ENCODE measurements at regions not wholly inside any gene's neighbourhood (a gene's known extent, or its start where the extent isn't known, plus 50 kb on each side); places are given as distances from the start of the nearest gene placed in this dataset.

DNA sequence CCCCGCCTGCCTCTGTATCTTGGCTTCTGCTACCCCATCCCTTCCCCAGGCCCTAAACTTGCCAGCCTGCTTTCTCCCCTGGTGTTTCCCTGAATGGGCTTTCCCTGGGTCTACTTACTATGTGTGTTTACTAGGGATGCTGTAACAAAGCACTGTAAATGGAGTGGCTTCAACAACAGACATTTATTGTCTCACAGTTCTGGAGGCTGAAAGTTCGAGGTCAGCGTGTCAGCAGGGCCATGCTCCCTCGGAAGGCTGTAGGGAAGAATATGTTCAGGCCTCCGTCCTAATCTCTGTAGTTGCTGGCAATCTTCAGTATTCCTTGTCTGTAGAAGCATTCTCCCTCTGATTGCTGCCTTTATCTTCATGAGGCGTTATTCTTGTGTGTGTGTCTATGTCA lies 113.6 kb downstream of the DDX1 start:
- ChIA-PET CTCF (no interaction called here), POLR2A (no interaction called here)
- Histone ChIP-seq H3K4me3 (no peak overlapping the region), H3K4me2 (no peak overlapping the region), H3K4me1 (0 out of 3 replicates have a peak, but pooled peaks cover 4% of the 10 kb centered on the region), H3K27ac (no peak overlapping the region), H3K9me3 (no peaks in the 10 kb centered on the region)
- 57% methylated on average over 6 of the region's 6 CpGs for WGBS (ENCODE audit: missing lambda C conversion rate)
- no peak for DNase-seq (ENCODE audit: low read depth in 1 of 2, low spot score in 1 of 2)
- TF ChIP-seq JUN (IDR thresholded peaks at IDR 0.05) = no peak
- FAIRE-seq = no peak
- ATAC-seq = no peak

DNA sequence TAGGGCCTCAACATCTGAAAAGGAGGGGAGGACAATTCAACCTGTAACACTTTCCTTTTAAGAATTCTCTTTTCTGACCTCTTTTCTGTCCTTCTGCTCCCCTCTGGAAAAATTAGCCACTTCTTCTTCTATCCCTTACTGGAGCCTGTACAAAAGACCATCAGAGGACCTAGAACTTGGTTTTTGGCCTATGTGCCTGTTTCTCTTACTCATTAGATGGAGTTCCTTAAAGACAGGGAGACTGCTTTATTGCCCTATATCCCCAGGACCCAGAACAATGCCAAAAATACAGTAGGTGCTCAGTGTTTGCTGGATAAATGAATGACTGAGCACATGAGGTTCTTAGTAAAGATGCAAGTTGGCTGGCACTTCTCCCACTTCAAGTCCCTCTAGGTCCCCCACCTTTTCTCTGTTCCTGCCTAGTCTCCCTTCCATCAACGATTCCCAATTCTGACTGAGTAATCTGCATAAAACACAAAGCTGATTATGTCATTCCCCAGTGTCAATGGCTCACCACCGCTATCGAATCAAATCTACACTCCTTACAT lies 114.2 kb downstream of the DDX1 start:
- POLR2A ChIA-PET = no interaction called here
- ATAC-seq (no peak), FAIRE-seq (no peak), DNase-seq (ENCODE audit: low read depth in 1 of 2, low spot score in 1 of 2) (no peak)
- H3K4me1 ChIP-seq = 0 out of 3 replicates have a peak, but pooled peaks cover 4% of the 10 kb centered on the region
- no peak overlapping the region for H3K4me3 ChIP-seq
- H3K9me3 ChIP-seq = no peaks in the 10 kb centered on the region
- CTCF ChIA-PET = no interaction called here
- TF ChIP-seq, protein P1, sequence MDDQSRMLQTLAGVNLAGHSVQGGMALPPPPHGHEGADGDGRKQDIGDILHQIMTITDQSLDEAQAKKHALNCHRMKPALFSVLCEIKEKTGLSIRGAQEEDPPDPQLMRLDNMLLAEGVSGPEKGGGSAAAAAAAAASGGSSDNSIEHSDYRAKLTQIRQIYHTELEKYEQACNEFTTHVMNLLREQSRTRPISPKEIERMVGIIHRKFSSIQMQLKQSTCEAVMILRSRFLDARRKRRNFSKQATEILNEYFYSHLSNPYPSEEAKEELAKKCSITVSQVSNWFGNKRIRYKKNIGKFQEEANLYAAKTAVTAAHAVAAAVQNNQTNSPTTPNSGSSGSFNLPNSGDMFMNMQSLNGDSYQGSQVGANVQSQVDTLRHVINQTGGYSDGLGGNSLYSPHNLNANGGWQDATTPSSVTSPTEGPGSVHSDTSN (IDR thresholded peaks at IDR 0.05) = no peak
- TF ChIP-seq CHD2 (IDR thresholded peaks at IDR 0.05; ENCODE audit: low read length, partially characterized antibody) (no peak), NFE2L2 (conservative IDR thresholded peaks at IDR 0.05; ENCODE audit: low read length) (no peak), POLR2A (IDR thresholded peaks at IDR 0.05; ENCODE audit: low read length) (no peak), TP53 (CRISPR knock-in tag; IDR thresholded peaks at IDR 0.05) (no peak), FOSB (CRISPR knock-in tag; IDR thresholded peaks at IDR 0.05) (no peak), BHLHE40 (IDR thresholded peaks at IDR 0.05; ENCODE audit: low read depth, low read length) (no peak), CEBPB (IDR thresholded peaks at IDR 0.05) (no peak), EHMT2 (IDR thresholded peaks at IDR 0.05; ENCODE audit: low read depth) (no peak), NPAS2 (CRISPR knock-in tag; IDR thresholded peaks at IDR 0.05; ENCODE audit: borderline replicate concordance) (no peak), HOXB13 (CRISPR knock-in tag; IDR thresholded peaks at IDR 0.05; ENCODE audit: low read depth) (no peak), CHD4 (IDR thresholded peaks at IDR 0.05; ENCODE audit: borderline replicate concordance) (no peak)
- TF ChIP-seq, protein P2, sequence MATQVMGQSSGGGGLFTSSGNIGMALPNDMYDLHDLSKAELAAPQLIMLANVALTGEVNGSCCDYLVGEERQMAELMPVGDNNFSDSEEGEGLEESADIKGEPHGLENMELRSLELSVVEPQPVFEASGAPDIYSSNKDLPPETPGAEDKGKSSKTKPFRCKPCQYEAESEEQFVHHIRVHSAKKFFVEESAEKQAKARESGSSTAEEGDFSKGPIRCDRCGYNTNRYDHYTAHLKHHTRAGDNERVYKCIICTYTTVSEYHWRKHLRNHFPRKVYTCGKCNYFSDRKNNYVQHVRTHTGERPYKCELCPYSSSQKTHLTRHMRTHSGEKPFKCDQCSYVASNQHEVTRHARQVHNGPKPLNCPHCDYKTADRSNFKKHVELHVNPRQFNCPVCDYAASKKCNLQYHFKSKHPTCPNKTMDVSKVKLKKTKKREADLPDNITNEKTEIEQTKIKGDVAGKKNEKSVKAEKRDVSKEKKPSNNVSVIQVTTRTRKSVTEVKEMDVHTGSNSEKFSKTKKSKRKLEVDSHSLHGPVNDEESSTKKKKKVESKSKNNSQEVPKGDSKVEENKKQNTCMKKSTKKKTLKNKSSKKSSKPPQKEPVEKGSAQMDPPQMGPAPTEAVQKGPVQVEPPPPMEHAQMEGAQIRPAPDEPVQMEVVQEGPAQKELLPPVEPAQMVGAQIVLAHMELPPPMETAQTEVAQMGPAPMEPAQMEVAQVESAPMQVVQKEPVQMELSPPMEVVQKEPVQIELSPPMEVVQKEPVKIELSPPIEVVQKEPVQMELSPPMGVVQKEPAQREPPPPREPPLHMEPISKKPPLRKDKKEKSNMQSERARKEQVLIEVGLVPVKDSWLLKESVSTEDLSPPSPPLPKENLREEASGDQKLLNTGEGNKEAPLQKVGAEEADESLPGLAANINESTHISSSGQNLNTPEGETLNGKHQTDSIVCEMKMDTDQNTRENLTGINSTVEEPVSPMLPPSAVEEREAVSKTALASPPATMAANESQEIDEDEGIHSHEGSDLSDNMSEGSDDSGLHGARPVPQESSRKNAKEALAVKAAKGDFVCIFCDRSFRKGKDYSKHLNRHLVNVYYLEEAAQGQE (IDR thresholded peaks at IDR 0.05) = no peak
- TF ChIP-seq, protein P3, sequence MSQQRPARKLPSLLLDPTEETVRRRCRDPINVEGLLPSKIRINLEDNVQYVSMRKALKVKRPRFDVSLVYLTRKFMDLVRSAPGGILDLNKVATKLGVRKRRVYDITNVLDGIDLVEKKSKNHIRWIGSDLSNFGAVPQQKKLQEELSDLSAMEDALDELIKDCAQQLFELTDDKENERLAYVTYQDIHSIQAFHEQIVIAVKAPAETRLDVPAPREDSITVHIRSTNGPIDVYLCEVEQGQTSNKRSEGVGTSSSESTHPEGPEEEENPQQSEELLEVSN (IDR thresholded peaks at IDR 0.05; ENCODE audit: borderline replicate concordance, low read depth) = no peak
- TF ChIP-seq, protein P4, sequence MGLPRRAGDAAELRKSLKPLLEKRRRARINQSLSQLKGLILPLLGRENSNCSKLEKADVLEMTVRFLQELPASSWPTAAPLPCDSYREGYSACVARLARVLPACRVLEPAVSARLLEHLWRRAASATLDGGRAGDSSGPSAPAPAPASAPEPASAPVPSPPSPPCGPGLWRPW (IDR thresholded peaks at IDR 0.05) = no peak
- TF ChIP-seq, protein P5, sequence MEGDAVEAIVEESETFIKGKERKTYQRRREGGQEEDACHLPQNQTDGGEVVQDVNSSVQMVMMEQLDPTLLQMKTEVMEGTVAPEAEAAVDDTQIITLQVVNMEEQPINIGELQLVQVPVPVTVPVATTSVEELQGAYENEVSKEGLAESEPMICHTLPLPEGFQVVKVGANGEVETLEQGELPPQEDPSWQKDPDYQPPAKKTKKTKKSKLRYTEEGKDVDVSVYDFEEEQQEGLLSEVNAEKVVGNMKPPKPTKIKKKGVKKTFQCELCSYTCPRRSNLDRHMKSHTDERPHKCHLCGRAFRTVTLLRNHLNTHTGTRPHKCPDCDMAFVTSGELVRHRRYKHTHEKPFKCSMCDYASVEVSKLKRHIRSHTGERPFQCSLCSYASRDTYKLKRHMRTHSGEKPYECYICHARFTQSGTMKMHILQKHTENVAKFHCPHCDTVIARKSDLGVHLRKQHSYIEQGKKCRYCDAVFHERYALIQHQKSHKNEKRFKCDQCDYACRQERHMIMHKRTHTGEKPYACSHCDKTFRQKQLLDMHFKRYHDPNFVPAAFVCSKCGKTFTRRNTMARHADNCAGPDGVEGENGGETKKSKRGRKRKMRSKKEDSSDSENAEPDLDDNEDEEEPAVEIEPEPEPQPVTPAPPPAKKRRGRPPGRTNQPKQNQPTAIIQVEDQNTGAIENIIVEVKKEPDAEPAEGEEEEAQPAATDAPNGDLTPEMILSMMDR (IDR thresholded peaks at IDR 0.05) = no peak
- TF ChIP-seq, protein P6, sequence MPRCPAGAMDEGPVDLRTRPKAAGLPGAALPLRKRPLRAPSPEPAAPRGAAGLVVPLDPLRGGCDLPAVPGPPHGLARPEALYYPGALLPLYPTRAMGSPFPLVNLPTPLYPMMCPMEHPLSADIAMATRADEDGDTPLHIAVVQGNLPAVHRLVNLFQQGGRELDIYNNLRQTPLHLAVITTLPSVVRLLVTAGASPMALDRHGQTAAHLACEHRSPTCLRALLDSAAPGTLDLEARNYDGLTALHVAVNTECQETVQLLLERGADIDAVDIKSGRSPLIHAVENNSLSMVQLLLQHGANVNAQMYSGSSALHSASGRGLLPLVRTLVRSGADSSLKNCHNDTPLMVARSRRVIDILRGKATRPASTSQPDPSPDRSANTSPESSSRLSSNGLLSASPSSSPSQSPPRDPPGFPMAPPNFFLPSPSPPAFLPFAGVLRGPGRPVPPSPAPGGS (IDR thresholded peaks at IDR 0.05) = no peak
- TF ChIP-seq, protein P7, sequence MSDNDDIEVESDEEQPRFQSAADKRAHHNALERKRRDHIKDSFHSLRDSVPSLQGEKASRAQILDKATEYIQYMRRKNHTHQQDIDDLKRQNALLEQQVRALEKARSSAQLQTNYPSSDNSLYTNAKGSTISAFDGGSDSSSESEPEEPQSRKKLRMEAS (IDR thresholded peaks at IDR 0.05) = no peak
- 79% methylated on average over 3 of the region's 3 CpGs for WGBS (ENCODE audit: missing lambda C conversion rate)
- no peak overlapping the region for H3K27ac ChIP-seq
- no peak overlapping the region for H3K4me2 ChIP-seq

All from A549 (cell line).